ENCODE measurements at regions not wholly inside any gene's neighbourhood (a gene's known extent, or its start where the extent isn't known, plus 50 kb on each side); places are given as distances from the start of the nearest gene placed in this dataset.

DNA sequence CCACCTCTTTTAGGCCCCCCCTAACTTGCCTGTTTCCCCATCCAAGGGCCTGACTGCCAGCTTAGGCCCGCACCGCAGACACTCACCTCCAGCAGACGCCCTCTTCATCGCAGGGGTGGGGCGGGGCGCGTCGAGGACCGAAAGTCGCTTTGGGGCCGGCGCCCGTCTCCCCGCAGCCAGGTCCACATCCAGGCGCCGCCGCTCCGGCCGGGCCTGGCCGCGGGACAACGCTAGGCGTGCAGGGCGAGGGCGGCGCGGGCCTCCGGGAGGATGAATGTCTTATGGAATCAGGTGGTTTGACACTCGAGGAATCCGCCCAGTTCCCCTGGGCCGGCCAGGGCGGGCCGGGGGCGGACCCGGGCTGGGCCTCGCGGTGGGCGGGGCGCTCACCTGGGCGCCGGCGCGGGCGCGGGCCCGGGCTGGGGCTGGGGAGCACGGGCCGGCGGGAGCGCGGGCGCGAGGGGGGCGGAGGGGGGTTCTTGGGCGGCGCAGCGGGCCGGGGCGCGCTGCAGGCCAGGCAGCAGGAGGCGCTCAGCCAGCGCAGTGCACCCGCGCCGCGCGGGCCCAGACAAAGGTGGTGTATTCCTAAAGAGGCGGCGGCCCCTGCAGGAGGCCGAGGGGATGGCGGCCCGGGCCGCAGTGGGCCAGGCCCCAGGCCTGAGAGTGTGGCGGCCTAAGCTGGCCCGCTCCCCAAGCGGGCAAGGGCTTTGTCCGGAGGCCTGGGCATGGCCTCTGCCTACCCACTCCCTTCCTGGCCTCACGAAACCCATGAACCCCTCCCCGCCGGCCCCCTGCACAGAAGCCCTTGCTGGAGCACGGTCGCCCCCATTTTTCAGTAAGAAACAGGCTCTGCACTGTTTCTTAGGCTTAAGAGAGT lies 177.6 kb downstream of the IGLL1 start (continued):
- TF ChIP-seq CREB5 (CRISPR knock-in tag; IDR thresholded peaks at IDR 0.05) (no peak), U2AF1 (optimal IDR thresholded peaks at IDR 0.05; ENCODE audit: low read depth, low read length) (no peak), NR2F6 (CRISPR knock-in tag; IDR thresholded peaks at IDR 0.05) (no peak), ZNF347 (CRISPR knock-in tag; IDR thresholded peaks at IDR 0.05; ENCODE audit: low read depth) (no peak), ARID2 (IDR thresholded peaks at IDR 0.05) (no peak), ZFX (CRISPR knock-in tag; IDR thresholded peaks at IDR 0.05) (peak; percentile 94), TCFL5 (CRISPR knock-in tag; conservative IDR thresholded peaks at IDR 0.05) (no peak), FUS (optimal IDR thresholded peaks at IDR 0.05; ENCODE audit: low read depth, low read length) (no peak), ZSCAN32 (CRISPR knock-in tag; IDR thresholded peaks at IDR 0.05) (no peak), EZH2 (IDR thresholded peaks at IDR 0.05; ENCODE audit: borderline replicate concordance, low read depth, low read length) (no peak), DPF2 (IDR thresholded peaks at IDR 0.05) (no peak), MAZ (CRISPR knock-in tag; conservative IDR thresholded peaks at IDR 0.05 in 1 of 2, IDR thresholded peaks at IDR 0.05 in 1 of 2) (peak in 1 of 2 experiments; percentile 45; a peak in 1 of 4 replicates), PHTF2 (CRISPR knock-in tag; IDR thresholded peaks at IDR 0.05) (no peak)
- TF ChIP-seq, protein P1, sequence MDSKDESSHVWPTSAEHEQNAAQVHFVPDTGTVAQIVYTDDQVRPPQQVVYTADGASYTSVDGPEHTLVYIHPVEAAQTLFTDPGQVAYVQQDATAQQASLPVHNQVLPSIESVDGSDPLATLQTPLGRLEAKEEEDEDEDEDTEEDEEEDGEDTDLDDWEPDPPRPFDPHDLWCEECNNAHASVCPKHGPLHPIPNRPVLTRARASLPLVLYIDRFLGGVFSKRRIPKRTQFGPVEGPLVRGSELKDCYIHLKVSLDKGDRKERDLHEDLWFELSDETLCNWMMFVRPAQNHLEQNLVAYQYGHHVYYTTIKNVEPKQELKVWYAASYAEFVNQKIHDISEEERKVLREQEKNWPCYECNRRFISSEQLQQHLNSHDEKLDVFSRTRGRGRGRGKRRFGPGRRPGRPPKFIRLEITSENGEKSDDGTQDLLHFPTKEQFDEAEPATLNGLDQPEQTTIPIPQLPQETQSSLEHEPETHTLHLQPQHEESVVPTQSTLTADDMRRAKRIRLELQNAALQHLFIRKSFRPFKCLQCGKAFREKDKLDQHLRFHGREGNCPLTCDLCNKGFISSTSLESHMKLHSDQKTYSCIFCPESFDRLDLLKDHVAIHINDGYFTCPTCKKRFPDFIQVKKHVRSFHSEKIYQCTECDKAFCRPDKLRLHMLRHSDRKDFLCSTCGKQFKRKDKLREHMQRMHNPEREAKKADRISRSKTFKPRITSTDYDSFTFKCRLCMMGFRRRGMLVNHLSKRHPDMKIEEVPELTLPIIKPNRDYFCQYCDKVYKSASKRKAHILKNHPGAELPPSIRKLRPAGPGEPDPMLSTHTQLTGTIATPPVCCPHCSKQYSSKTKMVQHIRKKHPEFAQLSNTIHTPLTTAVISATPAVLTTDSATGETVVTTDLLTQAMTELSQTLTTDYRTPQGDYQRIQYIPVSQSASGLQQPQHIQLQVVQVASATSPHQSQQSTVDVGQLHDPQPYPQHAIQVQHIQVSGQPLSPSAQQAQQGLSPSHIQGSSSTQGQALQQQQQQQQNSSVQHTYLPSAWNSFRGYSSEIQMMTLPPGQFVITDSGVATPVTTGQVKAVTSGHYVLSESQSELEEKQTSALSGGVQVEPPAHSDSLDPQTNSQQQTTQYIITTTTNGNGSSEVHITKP (IDR thresholded peaks at IDR 0.05; ENCODE audit: partially characterized antibody), result no peak
- TF ChIP-seq, protein P2, sequence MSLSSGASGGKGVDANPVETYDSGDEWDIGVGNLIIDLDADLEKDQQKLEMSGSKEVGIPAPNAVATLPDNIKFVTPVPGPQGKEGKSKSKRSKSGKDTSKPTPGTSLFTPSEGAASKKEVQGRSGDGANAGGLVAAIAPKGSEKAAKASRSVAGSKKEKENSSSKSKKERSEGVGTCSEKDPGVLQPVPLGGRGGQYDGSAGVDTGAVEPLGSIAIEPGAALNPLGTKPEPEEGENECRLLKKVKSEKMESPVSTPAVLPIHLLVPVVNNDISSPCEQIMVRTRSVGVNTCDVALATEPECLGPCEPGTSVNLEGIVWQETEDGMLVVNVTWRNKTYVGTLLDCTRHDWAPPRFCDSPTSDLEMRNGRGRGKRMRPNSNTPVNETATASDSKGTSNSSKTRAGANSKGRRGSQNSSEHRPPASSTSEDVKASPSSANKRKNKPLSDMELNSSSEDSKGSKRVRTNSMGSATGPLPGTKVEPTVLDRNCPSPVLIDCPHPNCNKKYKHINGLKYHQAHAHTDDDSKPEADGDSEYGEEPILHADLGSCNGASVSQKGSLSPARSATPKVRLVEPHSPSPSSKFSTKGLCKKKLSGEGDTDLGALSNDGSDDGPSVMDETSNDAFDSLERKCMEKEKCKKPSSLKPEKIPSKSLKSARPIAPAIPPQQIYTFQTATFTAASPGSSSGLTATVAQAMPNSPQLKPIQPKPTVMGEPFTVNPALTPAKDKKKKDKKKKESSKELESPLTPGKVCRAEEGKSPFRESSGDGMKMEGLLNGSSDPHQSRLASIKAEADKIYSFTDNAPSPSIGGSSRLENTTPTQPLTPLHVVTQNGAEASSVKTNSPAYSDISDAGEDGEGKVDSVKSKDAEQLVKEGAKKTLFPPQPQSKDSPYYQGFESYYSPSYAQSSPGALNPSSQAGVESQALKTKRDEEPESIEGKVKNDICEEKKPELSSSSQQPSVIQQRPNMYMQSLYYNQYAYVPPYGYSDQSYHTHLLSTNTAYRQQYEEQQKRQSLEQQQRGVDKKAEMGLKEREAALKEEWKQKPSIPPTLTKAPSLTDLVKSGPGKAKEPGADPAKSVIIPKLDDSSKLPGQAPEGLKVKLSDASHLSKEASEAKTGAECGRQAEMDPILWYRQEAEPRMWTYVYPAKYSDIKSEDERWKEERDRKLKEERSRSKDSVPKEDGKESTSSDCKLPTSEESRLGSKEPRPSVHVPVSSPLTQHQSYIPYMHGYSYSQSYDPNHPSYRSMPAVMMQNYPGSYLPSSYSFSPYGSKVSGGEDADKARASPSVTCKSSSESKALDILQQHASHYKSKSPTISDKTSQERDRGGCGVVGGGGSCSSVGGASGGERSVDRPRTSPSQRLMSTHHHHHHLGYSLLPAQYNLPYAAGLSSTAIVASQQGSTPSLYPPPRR (CRISPR knock-in tag; IDR thresholded peaks at IDR 0.05; ENCODE audit: borderline replicate concordance), result no peak

Data from K562 (cell line).